HUES48 (cell line): ENCODE measurements at regions not wholly inside any gene's neighbourhood (a gene's known extent, or its start where the extent isn't known, plus 50 kb on each side); places are given as distances from the start of the nearest gene placed in this dataset.

Source experiments
- H3K27ac ChIP-seq: one replicate; pipeline ENCODE4 v1.7.0; 2013; ENCODE audit warnings: low read depth, low read length, inconsistent platforms
- H3K27me3 ChIP-seq: 2 replicates; pipeline ENCODE4 v1.6.1; 2013; ENCODE audit warnings: mild to moderate bottlenecking, low read length; ENCODE audit not compliant: control insufficient read depth, insufficient read depth
- H3K36me3 ChIP-seq: 2 replicates; pipeline ENCODE4 v1.6.1; 2013; ENCODE audit warnings: low read length; ENCODE audit not compliant: control insufficient read depth, insufficient read depth
- H3K4me1 ChIP-seq: 2 replicates; pipeline ENCODE4 v1.6.1; 2013; ENCODE audit warnings: mild to moderate bottlenecking, low read length; ENCODE audit not compliant: control insufficient read depth, insufficient read depth
- H3K4me3 ChIP-seq: 2 replicates; pipeline ENCODE4 v1.5.1; 2013; ENCODE audit warnings: mild to moderate bottlenecking, low read depth, low read length
- H3K9ac ChIP-seq: 2 replicates; pipeline ENCODE4 v1.6.1; 2013; ENCODE audit warnings: mild to moderate bottlenecking, low read depth, low read length, moderate library complexity
- H3K9me3 ChIP-seq: 2 replicates; pipeline ENCODE4 v1.6.1; 2013; ENCODE audit warnings: low read length; ENCODE audit not compliant: control insufficient read depth, insufficient read depth

DNA sequence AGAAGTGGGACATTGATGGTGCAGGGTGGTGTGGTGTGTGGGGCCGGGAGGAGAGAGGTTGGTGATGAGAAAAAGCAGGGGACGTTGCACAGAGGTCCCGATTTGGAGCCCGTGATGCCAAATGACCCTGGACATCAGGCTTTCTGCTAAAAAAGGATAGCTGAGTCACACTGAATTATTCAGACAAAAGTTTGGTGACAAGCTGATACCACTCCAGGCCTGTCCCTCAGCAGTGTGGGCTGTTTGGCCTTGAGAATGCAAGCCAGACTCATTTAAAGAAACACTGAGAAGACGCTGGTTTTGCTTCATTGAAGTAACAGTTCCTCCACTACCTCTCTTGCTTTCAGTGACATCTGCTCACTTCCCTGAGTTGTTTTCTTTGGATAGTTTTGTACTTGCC lies 262.1 kb upstream of the PWP1 start:
- Histone ChIP-seq H3K4me1 (no peaks in the 10 kb centered on the region), H3K9ac (no peak overlapping the region), H3K4me3 (no peak overlapping the region), H3K27ac (no peak overlapping the region), H3K27me3 (no peaks in the 10 kb centered on the region), H3K36me3 (no peaks in the 10 kb centered on the region), H3K9me3 (no peaks in the 10 kb centered on the region)

DNA sequence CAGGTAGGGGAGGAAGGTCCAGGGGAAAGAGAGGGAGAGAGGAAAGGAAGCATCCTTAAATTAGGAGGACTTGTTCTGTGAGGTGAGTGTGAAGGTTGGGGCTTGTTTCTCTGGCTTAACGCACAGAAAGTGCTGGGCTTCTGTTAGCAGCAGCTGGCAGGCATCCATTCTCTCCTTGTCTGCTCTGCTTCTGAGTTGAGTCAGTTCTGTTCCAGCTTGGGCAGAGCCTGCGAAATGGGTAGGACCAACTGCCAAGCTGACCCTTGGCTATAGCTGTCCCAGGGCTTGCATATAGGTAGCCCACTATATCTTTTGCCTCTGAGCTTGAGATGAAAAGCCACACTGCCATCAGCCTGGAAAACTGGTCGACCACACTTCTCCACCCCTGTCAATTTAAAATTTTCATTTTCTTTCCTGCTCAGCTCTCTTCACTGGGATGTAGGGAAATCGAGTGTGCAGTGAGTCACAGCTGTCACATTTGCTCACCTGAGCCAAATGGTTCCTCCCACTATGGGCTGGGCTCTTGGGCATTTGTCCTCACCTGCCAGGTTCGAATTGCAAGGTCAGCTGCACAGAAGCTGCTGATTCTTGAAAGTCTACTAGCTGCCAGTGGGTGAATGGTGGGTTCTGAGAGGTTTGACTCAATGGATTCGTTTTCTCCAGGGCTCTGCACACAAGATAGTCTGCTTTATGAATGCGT lies 256.4 kb upstream of the PWP1 start:
- H3K4me1 ChIP-seq: no peaks in the 10 kb centered on the region
- no peak overlapping the region for H3K4me3 ChIP-seq
- H3K36me3 ChIP-seq: no peaks in the 10 kb centered on the region
- H3K27ac ChIP-seq: no peak overlapping the region
- H3K9me3 ChIP-seq: no peaks in the 10 kb centered on the region
- H3K27me3 ChIP-seq: no peaks in the 10 kb centered on the region
- H3K9ac ChIP-seq: no peak overlapping the region

GRCh38 chr12:107431942-107432341 lies 253.7 kb upstream of the PWP1 start:
- no peak overlapping the region for H3K4me3 ChIP-seq

DNA sequence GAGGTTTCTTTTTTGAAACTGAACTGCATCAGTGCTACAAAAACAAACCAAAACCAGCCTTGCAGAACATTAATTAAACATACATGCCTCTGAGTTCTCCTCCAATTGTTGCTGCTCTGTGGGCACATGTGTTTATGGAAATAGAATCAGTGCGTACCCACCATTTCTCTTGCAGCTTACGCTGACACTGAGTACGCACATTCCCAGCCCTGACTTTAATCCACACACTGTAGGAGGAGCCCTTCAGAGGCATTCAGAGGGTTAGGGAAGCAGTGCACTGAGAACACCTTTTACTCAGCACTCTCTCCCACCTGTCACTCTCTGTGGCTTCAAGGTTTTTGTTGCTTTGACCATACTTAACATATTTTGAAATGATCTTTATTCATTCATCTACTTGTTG lies 250.5 kb upstream of the PWP1 start:
- no peak overlapping the region for H3K27ac ChIP-seq
- no peaks in the 10 kb centered on the region for H3K36me3 ChIP-seq
- no peak overlapping the region for H3K4me3 ChIP-seq

More at GRCh38 chr12:107431942-107432341, 253.7 kb upstream of the PWP1 start:
- H3K27me3 ChIP-seq: no peaks in the 10 kb centered on the region
- H3K27ac ChIP-seq: no peak overlapping the region
- no peak overlapping the region for H3K9ac ChIP-seq
- H3K4me1 ChIP-seq: no peaks in the 10 kb centered on the region
- no peaks in the 10 kb centered on the region for H3K36me3 ChIP-seq
- H3K9me3 ChIP-seq: no peaks in the 10 kb centered on the region

DNA sequence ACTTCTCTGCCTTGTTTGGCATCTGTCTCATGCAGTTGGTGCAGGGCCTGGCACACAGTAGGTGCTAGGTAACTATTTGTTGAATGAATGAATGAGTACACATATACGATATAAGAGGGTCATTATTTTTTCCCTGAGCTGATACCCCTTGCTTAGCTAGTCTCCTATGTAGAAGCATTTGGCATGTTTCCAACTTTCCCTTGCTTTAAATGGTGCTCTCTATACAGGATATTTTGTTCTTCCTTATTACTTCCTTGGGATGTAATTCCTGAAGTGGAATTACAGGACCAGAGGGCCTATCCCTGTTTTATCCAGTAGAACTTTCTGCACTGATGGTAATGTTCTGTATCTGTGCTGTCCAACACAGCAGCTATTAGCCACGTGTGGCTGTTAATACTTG lies 250.1 kb upstream of the PWP1 start:
- no peak overlapping the region for H3K9ac ChIP-seq
- H3K27me3 ChIP-seq: no peaks in the 10 kb centered on the region
- no peak overlapping the region for H3K4me3 ChIP-seq
- H3K9me3 ChIP-seq: no peaks in the 10 kb centered on the region
- no peak overlapping the region for H3K27ac ChIP-seq
- H3K4me1 ChIP-seq: peaks cover 20% of the 10 kb centered on the region
- H3K36me3 ChIP-seq: no peaks in the 10 kb centered on the region

More for the DNA sequence above, 250.5 kb upstream of the PWP1 start:
- Histone ChIP-seq H3K4me1 (peaks cover 19% of the 10 kb centered on the region), H3K27me3 (no peaks in the 10 kb centered on the region), H3K9ac (no peak overlapping the region), H3K9me3 (no peaks in the 10 kb centered on the region)

DNA sequence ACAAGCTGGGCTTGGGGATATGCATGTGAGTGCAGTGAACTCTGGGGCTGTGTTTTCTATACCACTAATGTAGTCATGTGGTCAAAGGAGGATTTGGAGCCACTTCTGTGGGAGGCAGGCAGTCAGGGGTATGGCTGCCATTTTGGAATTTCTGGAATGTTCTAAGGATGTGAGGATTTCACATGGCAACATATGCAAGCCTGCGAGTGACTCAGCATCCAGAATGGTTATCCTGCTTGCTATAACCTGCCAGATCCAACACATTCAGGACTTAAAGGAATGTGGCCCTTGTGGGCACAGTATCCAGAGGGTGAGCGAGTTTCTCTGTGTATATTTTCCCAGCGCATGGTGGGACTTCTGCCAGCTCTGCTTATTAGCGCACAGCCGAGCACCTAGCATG lies 249.2 kb upstream of the PWP1 start:
- H3K4me3 ChIP-seq: no peak overlapping the region
- peaks cover 20% of the 10 kb centered on the region for H3K4me1 ChIP-seq
- H3K36me3 ChIP-seq: no peaks in the 10 kb centered on the region
- no peak overlapping the region for H3K27ac ChIP-seq
- H3K9me3 ChIP-seq: no peaks in the 10 kb centered on the region
- H3K27me3 ChIP-seq: no peaks in the 10 kb centered on the region
- no peak overlapping the region for H3K9ac ChIP-seq

- Histone ChIP-seq H3K4me1 (peaks cover 20% of the 10 kb centered on the region), H3K36me3 (no peaks in the 10 kb centered on the region), H3K4me3 (no peak overlapping the region), H3K27ac (no peak overlapping the region), H3K9me3 (no peaks in the 10 kb centered on the region), H3K9ac (no peak overlapping the region), H3K27me3 (no peaks in the 10 kb centered on the region)
Observed at GRCh38 chr12:107436836-107437235, 248.8 kb upstream of the PWP1 start.

DNA sequence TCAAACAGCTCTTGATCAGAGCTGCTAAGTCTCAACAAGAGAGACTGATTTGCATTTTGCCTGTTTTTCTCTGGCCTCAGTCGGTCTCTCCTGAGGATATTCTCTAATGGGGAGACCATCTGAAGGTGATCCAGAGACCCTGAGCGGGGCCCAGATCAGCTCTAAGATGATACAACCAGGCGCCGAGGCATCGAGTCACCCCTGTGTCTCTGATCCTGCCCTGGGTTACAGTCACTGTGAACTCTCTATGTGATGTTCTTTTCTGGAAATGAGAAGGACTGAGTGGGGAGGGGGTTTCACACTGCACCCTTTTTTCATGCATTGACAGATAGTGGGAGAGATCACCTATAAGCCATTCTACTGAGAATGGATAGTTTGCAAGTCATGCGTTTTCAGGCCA lies 247.6 kb upstream of the PWP1 start:
- no peaks in the 10 kb centered on the region for H3K36me3 ChIP-seq
- H3K9me3 ChIP-seq: no peaks in the 10 kb centered on the region

DNA sequence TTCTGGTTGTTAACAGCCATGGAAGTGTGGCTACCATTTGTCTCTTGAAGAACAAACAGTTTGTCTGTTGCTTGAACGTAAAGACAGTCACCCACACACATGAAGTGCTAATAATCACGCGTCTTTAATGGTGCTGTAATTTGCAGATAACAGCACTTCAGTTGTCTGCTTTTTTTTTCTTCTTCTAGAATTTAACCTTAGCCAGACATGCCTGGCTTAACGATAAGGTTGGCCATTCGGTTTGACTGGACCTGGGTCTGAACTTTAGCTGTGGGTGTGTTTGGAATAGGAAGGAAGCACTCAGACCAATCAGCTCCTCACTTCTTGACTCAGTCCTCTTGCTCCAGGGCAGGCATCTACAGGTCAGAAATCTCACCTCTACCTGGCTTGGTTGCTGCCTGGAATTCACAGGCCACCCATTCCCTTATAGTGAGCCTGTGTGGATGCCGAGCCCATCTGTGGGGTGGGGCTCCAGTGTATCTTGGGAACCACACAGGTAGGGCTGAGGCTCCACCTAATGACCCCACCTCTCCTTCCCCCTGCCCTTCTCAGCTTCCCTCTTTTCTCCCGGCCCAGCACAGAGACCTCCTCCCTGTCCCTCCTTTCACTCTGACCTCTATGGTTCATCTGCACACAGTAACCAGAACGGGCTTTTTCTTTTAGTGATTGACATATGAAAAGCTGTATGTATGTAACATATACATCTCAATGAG lies 246.4 kb upstream of the PWP1 start:
- H3K9ac ChIP-seq: no peak overlapping the region
- H3K9me3 ChIP-seq: no peaks in the 10 kb centered on the region
- H3K36me3 ChIP-seq: no peaks in the 10 kb centered on the region
- no peaks in the 10 kb centered on the region for H3K27me3 ChIP-seq
- no peak overlapping the region for H3K4me3 ChIP-seq
- H3K4me1 ChIP-seq: peaks cover 20% of the 10 kb centered on the region
- H3K27ac ChIP-seq: no peak overlapping the region

More for the DNA sequence above, 247.6 kb upstream of the PWP1 start:
- H3K27ac ChIP-seq: no peak overlapping the region
- H3K4me1 ChIP-seq: peaks cover 20% of the 10 kb centered on the region
- H3K4me3 ChIP-seq: no peak overlapping the region
- no peak overlapping the region for H3K9ac ChIP-seq
- H3K27me3 ChIP-seq: no peaks in the 10 kb centered on the region

- H3K9ac ChIP-seq: no peak overlapping the region
- no peaks in the 10 kb centered on the region for H3K9me3 ChIP-seq
- H3K27me3 ChIP-seq: no peaks in the 10 kb centered on the region
- no peak overlapping the region for H3K4me3 ChIP-seq
- H3K36me3 ChIP-seq: no peaks in the 10 kb centered on the region
- H3K4me1 ChIP-seq: peaks cover 20% of the 10 kb centered on the region
- no peak overlapping the region for H3K27ac ChIP-seq
Observed at GRCh38 chr12:107440606-107441005, 245.0 kb upstream of the PWP1 start.

DNA sequence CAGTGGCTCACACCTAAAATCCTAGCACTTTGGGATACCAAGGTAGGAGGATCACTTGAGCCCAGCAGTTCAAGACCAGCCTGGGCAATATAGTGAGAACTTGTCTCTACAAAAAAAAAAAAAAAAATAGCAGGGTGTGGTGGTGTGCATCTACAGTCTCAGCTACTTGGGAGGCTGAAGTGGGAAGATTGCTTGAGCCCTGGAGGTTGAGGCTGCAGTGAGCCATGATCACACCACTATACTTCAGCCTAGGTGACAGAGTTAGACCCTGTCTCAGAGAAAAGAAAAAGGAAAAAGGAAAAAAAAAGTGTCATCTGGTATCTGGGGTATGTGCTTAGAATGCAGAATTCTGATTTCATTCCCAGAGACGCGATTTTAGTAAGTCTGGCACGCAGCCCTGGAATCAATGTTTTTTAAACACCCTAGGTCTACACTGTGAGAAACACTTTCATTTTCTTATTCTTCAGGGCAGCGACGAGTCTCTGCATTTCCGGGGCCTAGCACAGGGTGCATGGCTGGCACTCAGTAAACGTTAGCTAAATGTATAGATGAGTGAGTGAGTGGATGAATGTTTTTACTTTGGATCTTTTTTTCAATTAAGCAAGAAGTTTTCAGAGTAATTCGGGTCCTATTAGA lies 243.8 kb upstream of the PWP1 start:
- H3K9me3 ChIP-seq: no peaks in the 10 kb centered on the region
- no peaks in the 10 kb centered on the region for H3K27me3 ChIP-seq
- no peak overlapping the region for H3K27ac ChIP-seq
- no peaks in the 10 kb centered on the region for H3K36me3 ChIP-seq
- no peak overlapping the region for H3K9ac ChIP-seq
- no peak overlapping the region for H3K4me3 ChIP-seq
- peaks cover 20% of the 10 kb centered on the region for H3K4me1 ChIP-seq
